ENCODE measurements at regions not wholly inside any gene's neighbourhood (a gene's known extent, or its start where the extent isn't known, plus 50 kb on each side); places are given as distances from the start of the nearest gene placed in this dataset.

GRCh38 chr6:14450578-14450977, 333.0 kb downstream of the CD83 start:
- TF ChIP-seq CTCF (IDR thresholded peaks at IDR 0.05) (no peak), POLR2A (IDR thresholded peaks at IDR 0.05) (no peak)
- DNase-seq = no peak
- Histone ChIP-seq H3K27me3 (no peaks in the 10 kb centered on the region), H3K4me3 (no peak overlapping the region), H3K4me1 (peaks cover 19% of the 10 kb centered on the region), H3K9me3 (no peaks in the 10 kb centered on the region), H3K36me3 (ENCODE audit: low read depth, missing control alignments) (no peaks in the 10 kb centered on the region), H3K27ac (peak overlapping the region; percentile 9 to 65)
- 74 to 78% methylated on average over 6 of the region's 6 CpGs for WGBS, 2 donors
- intact Hi-C loops (cut with DNase I; ENCODE audit: low total_unique reads) = no loop called here

- no peak for TF ChIP-seq POLR2A (IDR thresholded peaks at IDR 0.05)
- no peak for TF ChIP-seq CTCF (IDR thresholded peaks at IDR 0.05)
- DNase-seq = no peak
- peaks cover 30% of the 10 kb centered on the region for H3K4me1 ChIP-seq
- H3K27me3 ChIP-seq = no peaks in the 10 kb centered on the region
- H3K27ac ChIP-seq = peak overlapping the region in 1 of 2 donors; percentile 9
- no peak overlapping the region for H3K4me3 ChIP-seq
- WGBS, 2 donors = 58 to 81% methylated on average over 9 of the region's 9 CpGs
- intact Hi-C loops (cut with DNase I; ENCODE audit: low total_unique reads) = no loop called here
- H3K36me3 ChIP-seq (ENCODE audit: low read depth, missing control alignments) = no peaks in the 10 kb centered on the region
- H3K9me3 ChIP-seq = no peaks in the 10 kb centered on the region
Measured at GRCh38 chr6:14451594-14452374, 334.2 kb downstream of the CD83 start.

- no peaks in the 10 kb centered on the region for H3K9me3 ChIP-seq
- no peak for DNase-seq
- peak overlapping the region in 1 of 2 donors; percentile 9 for H3K27ac ChIP-seq
- WGBS, 2 donors = 87 to 88% methylated on average over 17 of the region's 17 CpGs
- no peaks in the 10 kb centered on the region for H3K27me3 ChIP-seq
- TF ChIP-seq CTCF (IDR thresholded peaks at IDR 0.05) (no peak), POLR2A (IDR thresholded peaks at IDR 0.05) (no peak)
- no peak overlapping the region for H3K4me3 ChIP-seq
- H3K4me1 ChIP-seq = peaks cover 32% of the 10 kb centered on the region
- intact Hi-C loops (cut with DNase I; ENCODE audit: low total_unique reads) = no loop called here
- no peaks in the 10 kb centered on the region for H3K36me3 ChIP-seq (ENCODE audit: low read depth, missing control alignments)
Measured at GRCh38 chr6:14452567-14453527, 335.3 kb downstream of the CD83 start.

GRCh38 chr6:14453712-14454472, 336.3 kb downstream of the CD83 start:
- H3K4me3 ChIP-seq = no peak overlapping the region
- intact Hi-C loops (cut with DNase I; ENCODE audit: low total_unique reads) = no loop called here
- DNase-seq = no peak
- TF ChIP-seq POLR2A (IDR thresholded peaks at IDR 0.05) (no peak), CTCF (IDR thresholded peaks at IDR 0.05) (no peak)
- no peaks in the 10 kb centered on the region for H3K36me3 ChIP-seq (ENCODE audit: low read depth, missing control alignments)
- no peaks in the 10 kb centered on the region for H3K27me3 ChIP-seq
- no peaks in the 10 kb centered on the region for H3K9me3 ChIP-seq
- 85 to 96% methylated on average over 6 of the region's 6 CpGs for WGBS, 2 donors
- H3K27ac ChIP-seq = peak overlapping the region in 1 of 2 donors; percentile 70
- H3K4me1 ChIP-seq = peaks cover 32% of the 10 kb centered on the region
